ENCODE measurements at regions not wholly inside any gene's neighbourhood (a gene's known extent, or its start where the extent isn't known, plus 50 kb on each side); places are given as distances from the start of the nearest gene placed in this dataset.

GRCh38 chr10:78150756-78151155, 117.1 kb downstream of the RPS24 start:
- Histone ChIP-seq H3K4me1 (ENCODE audit: control insufficient read depth in 2 of 2, insufficient read depth in 2 of 2, low read length in 2 of 2) (no peaks in the 10 kb centered on the region), H3K9ac (ENCODE audit: low read length) (no peak overlapping the region), H3K4me3 (ENCODE audit: control extremely low read depth in 1 of 5, extremely low read depth in 1 of 5, insufficient read depth in 1 of 5, low read depth in 2 of 5, low read length in 4 of 5) (no peak overlapping the region), H3K9me3 (ENCODE audit: control extremely low read depth in 1 of 3, control insufficient read depth in 2 of 3, insufficient read depth in 1 of 3, low read length in 2 of 3) (no peaks in the 10 kb centered on the region), H3K27me3 (replicated peaks in 1 of 4; ENCODE audit: control extremely low read depth in 1 of 4, control insufficient read depth in 3 of 4, insufficient read depth in 4 of 4, low read length in 3 of 4) (no peaks in the 10 kb centered on the region), H2AFZ (ENCODE audit: insufficient read depth, low read depth, low read length, poor library complexity, severe bottlenecking) (no peak overlapping the region), H4K20me1 (ENCODE audit: control insufficient read depth, insufficient read depth, low read length, poor library complexity, severe bottlenecking) (no peaks in the 10 kb centered on the region), H3K4me2 (replicated peaks; ENCODE audit: low read depth, low read length, poor library complexity, severe bottlenecking) (no peak overlapping the region), H3K27ac (ENCODE audit: low read length in 2 of 2) (no peak overlapping the region), H3K79me2 (ENCODE audit: control insufficient read depth, insufficient read depth, low read length) (no peaks in the 10 kb centered on the region), H3K36me3 (replicated peaks in 1 of 2; ENCODE audit: control extremely low read depth in 1 of 2, control insufficient read depth in 1 of 2, extremely low read depth in 1 of 2, insufficient read depth in 2 of 2, low read length in 1 of 2) (no peaks in the 10 kb centered on the region)
- Mint-ChIP-seq H3K4me1 (no peaks in the 10 kb centered on the region), H3K27ac (no peak overlapping the region), H3K9me3 (ENCODE audit: insufficient read depth) (no peaks in the 10 kb centered on the region), H3K4me3 (no peak overlapping the region), H3K27me3 (peaks cover 3% of the 10 kb centered on the region)
- intact Hi-C loops (cut with micrococcal nuclease), result no loop called here
- TF ChIP-seq CTCF (IDR thresholded peaks at IDR 0.05), result no peak
- TF ChIP-seq EZH2 (IDR thresholded peaks at IDR 0.05; ENCODE audit: borderline replicate concordance, insufficient read depth, low read depth, low read length, poor library complexity, severe bottlenecking), result no peak
- no CpG with 5 or more reads among the region's 4 CpGs for WGBS (ENCODE audit: insufficient coverage)
- no peak for DNase-seq
- ATAC-seq (ENCODE audit: low read depth), result no peak
- ChIA-PET POLR2A (no interaction called here), CTCF (no interaction called here)

GRCh38 chr10:78155722-78156121, 122.1 kb downstream of the RPS24 start:
- ATAC-seq (ENCODE audit: low read depth), result no peak
- ChIA-PET CTCF (no interaction called here), POLR2A (no interaction called here)
- Mint-ChIP-seq H3K27me3 (peaks cover 24% of the 10 kb centered on the region), H3K4me3 (no peak overlapping the region), H3K9me3 (ENCODE audit: insufficient read depth) (no peaks in the 10 kb centered on the region), H3K4me1 (no peaks in the 10 kb centered on the region), H3K27ac (no peak overlapping the region)
- Histone ChIP-seq H2AFZ (ENCODE audit: insufficient read depth, low read depth, low read length, poor library complexity, severe bottlenecking) (no peak overlapping the region), H3K36me3 (replicated peaks in 1 of 2; ENCODE audit: control extremely low read depth in 1 of 2, control insufficient read depth in 1 of 2, extremely low read depth in 1 of 2, insufficient read depth in 2 of 2, low read length in 1 of 2) (no peaks in the 10 kb centered on the region), H3K27ac (ENCODE audit: low read length in 2 of 2) (no peak overlapping the region), H3K4me1 (ENCODE audit: control insufficient read depth in 2 of 2, insufficient read depth in 2 of 2, low read length in 2 of 2) (no peaks in the 10 kb centered on the region), H3K27me3 (replicated peaks in 1 of 4; ENCODE audit: control extremely low read depth in 1 of 4, control insufficient read depth in 3 of 4, insufficient read depth in 4 of 4, low read length in 3 of 4) (peaks cover 0 to 4% (median 0%) of the 10 kb centered on the region in 4 experiments), H3K9ac (ENCODE audit: low read length) (no peak overlapping the region), H4K20me1 (ENCODE audit: control insufficient read depth, insufficient read depth, low read length, poor library complexity, severe bottlenecking) (no peaks in the 10 kb centered on the region), H3K4me2 (replicated peaks; ENCODE audit: low read depth, low read length, poor library complexity, severe bottlenecking) (no peak overlapping the region), H3K79me2 (ENCODE audit: control insufficient read depth, insufficient read depth, low read length) (no peaks in the 10 kb centered on the region), H3K4me3 (ENCODE audit: control extremely low read depth in 1 of 5, extremely low read depth in 1 of 5, insufficient read depth in 1 of 5, low read depth in 2 of 5, low read length in 4 of 5) (no peak overlapping the region), H3K9me3 (ENCODE audit: control extremely low read depth in 1 of 3, control insufficient read depth in 2 of 3, insufficient read depth in 1 of 3, low read length in 2 of 3) (no peaks in the 10 kb centered on the region)
- WGBS (ENCODE audit: insufficient coverage), result no CpG with 5 or more reads among the region's 2 CpGs
- TF ChIP-seq EZH2 (IDR thresholded peaks at IDR 0.05; ENCODE audit: borderline replicate concordance, insufficient read depth, low read depth, low read length, poor library complexity, severe bottlenecking) (no peak), CTCF (IDR thresholded peaks at IDR 0.05) (no peak)
- intact Hi-C loops (cut with micrococcal nuclease), result no loop called here
- DNase-seq, result no peak
